ENCODE measurements at regions not wholly inside any gene's neighbourhood (a gene's known extent, or its start where the extent isn't known, plus 50 kb on each side); places are given as distances from the start of the nearest gene placed in this dataset.

DNA sequence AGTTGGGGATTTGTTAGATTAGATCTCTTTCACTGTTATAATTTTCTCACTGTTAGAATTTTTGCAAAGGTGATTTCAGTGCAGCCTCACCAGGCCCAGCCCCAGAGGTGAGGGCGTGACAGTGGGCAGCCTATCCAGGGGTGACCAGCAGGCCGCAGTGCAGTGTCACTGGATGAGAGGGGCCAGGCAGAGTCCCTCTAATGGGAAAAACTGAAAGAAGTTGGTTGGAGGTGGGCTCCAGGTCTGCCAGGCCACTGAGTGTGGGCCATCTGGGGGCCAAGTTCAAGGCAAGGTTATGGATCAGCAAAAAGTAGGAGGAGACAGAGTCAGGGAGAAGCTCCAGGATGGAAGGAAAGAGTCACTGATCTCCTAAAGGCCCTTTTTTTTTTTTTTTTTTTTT is 90.5 kb upstream of the SDK1 start:
- TF ChIP-seq, protein P1, sequence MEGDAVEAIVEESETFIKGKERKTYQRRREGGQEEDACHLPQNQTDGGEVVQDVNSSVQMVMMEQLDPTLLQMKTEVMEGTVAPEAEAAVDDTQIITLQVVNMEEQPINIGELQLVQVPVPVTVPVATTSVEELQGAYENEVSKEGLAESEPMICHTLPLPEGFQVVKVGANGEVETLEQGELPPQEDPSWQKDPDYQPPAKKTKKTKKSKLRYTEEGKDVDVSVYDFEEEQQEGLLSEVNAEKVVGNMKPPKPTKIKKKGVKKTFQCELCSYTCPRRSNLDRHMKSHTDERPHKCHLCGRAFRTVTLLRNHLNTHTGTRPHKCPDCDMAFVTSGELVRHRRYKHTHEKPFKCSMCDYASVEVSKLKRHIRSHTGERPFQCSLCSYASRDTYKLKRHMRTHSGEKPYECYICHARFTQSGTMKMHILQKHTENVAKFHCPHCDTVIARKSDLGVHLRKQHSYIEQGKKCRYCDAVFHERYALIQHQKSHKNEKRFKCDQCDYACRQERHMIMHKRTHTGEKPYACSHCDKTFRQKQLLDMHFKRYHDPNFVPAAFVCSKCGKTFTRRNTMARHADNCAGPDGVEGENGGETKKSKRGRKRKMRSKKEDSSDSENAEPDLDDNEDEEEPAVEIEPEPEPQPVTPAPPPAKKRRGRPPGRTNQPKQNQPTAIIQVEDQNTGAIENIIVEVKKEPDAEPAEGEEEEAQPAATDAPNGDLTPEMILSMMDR (IDR thresholded peaks at IDR 0.05), result no peak
- TF ChIP-seq POLR2A (IDR thresholded peaks at IDR 0.05), result no peak
